ENCODE measurements at regions not wholly inside any gene's neighbourhood (a gene's known extent, or its start where the extent isn't known, plus 50 kb on each side); places are given as distances from the start of the nearest gene placed in this dataset.

DNA sequence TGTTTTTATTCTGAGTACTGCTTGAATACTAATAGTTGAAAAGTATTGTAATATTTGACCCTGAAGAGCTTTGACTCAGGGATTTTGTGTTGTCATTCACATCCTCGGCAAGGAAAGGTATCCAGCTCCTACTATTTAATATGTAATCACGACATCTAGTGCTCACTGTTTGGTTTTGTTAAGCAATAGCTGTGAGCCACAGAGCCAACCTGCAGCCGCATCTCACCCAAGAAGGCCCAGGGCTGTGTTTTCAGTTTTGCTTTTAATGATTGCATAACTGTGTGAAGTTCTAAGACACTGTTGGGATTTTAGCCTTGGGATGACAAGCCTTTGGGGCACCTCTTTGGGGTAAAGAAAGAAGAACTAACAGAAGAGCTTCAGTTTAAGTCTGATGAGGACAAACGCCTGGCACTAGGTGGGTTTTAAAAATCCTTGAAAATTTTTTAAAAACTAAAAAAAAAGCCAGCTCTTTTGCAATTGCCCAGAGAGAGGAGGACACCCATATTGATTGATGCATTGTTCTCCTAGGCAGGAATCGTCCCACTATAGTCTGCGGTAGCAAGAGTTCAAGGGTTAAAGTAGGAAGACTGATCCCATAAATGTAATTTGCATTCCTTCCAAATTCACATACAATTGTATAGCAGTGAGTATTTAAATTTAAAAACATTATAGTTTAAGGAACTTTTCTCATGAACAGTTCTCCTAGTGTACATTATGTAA is 157.8 kb downstream of the RELL1 start:
- CTCF ChIA-PET: no interaction called here

GRCh38 chr4:37524267-37524666 is 161.9 kb downstream of the RELL1 start:
- CTCF ChIA-PET: no interaction called here
- TF ChIP-seq, protein P1, sequence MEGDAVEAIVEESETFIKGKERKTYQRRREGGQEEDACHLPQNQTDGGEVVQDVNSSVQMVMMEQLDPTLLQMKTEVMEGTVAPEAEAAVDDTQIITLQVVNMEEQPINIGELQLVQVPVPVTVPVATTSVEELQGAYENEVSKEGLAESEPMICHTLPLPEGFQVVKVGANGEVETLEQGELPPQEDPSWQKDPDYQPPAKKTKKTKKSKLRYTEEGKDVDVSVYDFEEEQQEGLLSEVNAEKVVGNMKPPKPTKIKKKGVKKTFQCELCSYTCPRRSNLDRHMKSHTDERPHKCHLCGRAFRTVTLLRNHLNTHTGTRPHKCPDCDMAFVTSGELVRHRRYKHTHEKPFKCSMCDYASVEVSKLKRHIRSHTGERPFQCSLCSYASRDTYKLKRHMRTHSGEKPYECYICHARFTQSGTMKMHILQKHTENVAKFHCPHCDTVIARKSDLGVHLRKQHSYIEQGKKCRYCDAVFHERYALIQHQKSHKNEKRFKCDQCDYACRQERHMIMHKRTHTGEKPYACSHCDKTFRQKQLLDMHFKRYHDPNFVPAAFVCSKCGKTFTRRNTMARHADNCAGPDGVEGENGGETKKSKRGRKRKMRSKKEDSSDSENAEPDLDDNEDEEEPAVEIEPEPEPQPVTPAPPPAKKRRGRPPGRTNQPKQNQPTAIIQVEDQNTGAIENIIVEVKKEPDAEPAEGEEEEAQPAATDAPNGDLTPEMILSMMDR (IDR thresholded peaks at IDR 0.05; ENCODE audit: insufficient read depth, low read length, missing control alignments): no peak
- no peak overlapping the region for H3K4me3 ChIP-seq (ENCODE audit: low read depth, low read length)
- POLR2A ChIA-PET: no interaction called here
- DNase-seq (ENCODE audit: low read depth, low spot score): no peak

More for the DNA sequence above, 157.8 kb downstream of the RELL1 start:
- DNase-seq (ENCODE audit: low read depth, low spot score): no peak
- POLR2A ChIA-PET: no interaction called here
- H3K4me3 ChIP-seq (ENCODE audit: low read depth, low read length): no peak overlapping the region
- TF ChIP-seq, protein P1 (IDR thresholded peaks at IDR 0.05; ENCODE audit: insufficient read depth, low read length, missing control alignments): no peak

DNA sequence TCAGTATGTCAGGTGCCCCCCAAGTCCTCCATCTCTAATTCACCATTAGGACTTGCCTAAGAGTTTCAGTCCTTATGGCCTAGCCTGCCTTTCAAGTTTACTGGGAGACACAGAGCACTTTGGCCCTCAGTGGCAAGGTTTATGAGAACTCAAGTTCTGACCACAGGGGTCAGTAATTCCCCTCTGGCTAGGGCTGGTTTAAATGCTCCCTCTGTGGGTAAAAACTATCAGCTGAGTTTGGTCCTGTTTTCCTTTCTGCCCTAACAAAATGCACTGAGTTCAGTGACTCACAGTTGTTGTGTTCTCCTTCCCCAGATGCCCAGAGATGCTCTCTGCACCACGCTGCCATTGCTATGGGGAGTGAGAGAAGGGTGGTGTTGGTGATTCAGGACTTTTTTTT is 163.2 kb downstream of the RELL1 start:
- ChIA-PET POLR2A (no interaction called here), CTCF (no interaction called here)
- no peak overlapping the region for H3K4me3 ChIP-seq (ENCODE audit: low read depth, low read length)
- no peak for DNase-seq (ENCODE audit: low read depth, low spot score)
- TF ChIP-seq, protein P1 (IDR thresholded peaks at IDR 0.05; ENCODE audit: insufficient read depth, low read length, missing control alignments): no peak

DNA sequence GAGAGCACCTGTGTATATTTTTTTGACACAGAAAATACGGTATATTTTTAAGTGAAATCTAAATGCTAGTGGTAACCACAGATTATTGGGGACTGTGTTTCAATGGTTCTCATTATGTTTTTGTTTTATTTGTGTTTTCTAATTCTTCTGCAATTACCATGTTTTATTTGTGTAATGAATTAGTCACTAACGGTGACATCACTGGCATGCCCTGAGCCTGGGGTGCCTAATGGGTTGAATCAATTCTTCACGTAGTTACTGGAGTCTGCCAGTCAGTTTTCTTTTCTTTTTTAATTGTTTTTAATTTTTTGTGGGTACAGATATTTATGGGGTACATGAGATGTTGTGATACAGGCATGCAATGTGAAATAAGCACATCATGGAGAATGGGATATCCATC is 168.8 kb downstream of the RELL1 start:
- DNase-seq (ENCODE audit: low read depth, low spot score): no peak
- ChIA-PET POLR2A (no interaction called here), CTCF (no interaction called here)
- TF ChIP-seq, protein P1 (IDR thresholded peaks at IDR 0.05; ENCODE audit: insufficient read depth, low read length, missing control alignments): no peak
- H3K4me3 ChIP-seq (ENCODE audit: low read depth, low read length): no peak overlapping the region

DNA sequence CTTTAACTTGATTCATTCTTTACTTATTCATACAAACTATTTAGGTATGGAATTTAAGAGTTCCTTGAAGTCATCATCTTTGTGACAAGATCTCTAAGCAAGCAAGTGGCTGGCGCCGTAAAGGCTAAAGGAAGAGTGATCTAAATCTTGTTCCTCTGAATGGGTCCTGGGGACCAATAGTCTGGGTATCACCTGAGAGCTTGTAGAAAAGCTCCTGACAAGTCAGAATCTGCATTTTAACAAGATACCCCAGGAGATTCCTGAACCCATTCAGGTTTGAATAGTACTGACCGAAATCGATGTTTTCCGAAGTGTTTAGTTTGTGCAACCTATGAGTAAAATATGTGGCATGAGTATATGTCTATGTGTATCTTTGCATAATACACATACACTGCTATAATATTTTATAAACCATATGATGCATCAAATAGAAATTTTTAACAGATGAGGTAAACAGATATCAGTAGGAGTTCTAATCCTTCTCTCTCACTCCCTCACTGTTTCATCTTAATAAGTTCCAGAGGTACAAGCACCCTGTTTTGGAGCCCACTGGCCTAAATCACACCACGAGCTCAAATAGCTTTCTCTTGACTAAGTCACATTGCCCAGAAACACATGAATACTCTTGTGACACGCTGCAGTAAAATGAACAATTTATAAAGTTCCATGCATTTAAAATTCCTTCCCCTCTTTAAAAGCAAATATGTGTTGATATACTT is 170.0 kb downstream of the RELL1 start:
- H3K4me3 ChIP-seq (ENCODE audit: low read depth, low read length): no peak overlapping the region
- POLR2A ChIA-PET: no interaction called here
- DNase-seq (ENCODE audit: low read depth, low spot score): no peak
- TF ChIP-seq, protein P1 (IDR thresholded peaks at IDR 0.05; ENCODE audit: insufficient read depth, low read length, missing control alignments): no peak
- CTCF ChIA-PET: no interaction called here

- CTCF ChIA-PET: no interaction called here
- DNase-seq (ENCODE audit: low read depth, low spot score): no peak
- TF ChIP-seq, protein P1 (IDR thresholded peaks at IDR 0.05; ENCODE audit: insufficient read depth, low read length, missing control alignments): no peak
- POLR2A ChIA-PET: no interaction called here
- H3K4me3 ChIP-seq (ENCODE audit: low read depth, low read length): no peak overlapping the region
Observed at GRCh38 chr4:37510626-37511025, 175.6 kb downstream of the RELL1 start.
